ENCODE measurements at regions not wholly inside any gene's neighbourhood (a gene's known extent, or its start where the extent isn't known, plus 50 kb on each side); places are given as distances from the start of the nearest gene placed in this dataset.

DNA sequence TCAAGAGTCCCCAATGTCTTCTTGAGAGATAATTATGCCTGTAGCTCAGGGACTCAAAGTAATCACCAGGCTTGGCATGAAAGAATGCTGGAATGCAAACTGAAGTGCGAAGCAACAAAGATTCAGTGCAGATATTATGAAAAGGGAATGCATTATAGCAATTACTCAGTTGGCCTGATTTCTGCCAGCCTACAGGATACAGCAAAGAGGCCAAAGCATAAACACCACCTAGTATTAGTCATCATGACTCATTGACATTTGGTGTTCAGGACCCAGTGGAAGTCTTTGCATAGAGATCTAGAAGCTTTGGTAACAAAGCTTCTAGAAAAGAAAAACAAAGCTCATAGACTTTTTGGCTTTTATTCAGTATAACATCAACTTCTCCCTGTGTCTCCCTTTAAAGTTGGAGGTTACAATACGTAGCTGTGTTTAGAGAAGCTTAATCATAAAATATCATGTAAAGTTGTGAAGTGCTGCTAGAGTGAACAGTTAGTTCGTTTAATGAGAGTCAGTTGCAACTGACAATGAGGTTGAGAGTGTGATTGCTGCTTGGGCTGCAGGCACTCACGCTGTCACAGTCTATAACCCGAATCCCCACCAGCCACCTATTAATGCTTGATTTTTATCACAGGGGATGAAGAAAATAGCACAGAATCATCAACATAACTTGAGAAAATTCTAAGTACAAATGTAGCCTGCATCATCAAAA, 932.7 kb downstream of the TFAP2A start:
- H3K4me1 ChIP-seq, result no peaks in the 10 kb centered on the region
- H3K27me3 ChIP-seq, result no peaks in the 10 kb centered on the region
- H3K4me3 ChIP-seq, result no peak overlapping the region
- intact Hi-C loops (cut with DNase I), result no loop called here
- no peaks in the 10 kb centered on the region for H3K9me3 ChIP-seq
- WGBS, 2 donors, result 64 to 70% methylated on average over 5 of the region's 5 CpGs
- no peak for TF ChIP-seq CTCF (IDR thresholded peaks at IDR 0.05)
- no peak for DNase-seq
- H3K27ac ChIP-seq, result no peak overlapping the region
- no peak for ATAC-seq
- no peaks in the 10 kb centered on the region for H3K36me3 ChIP-seq

GRCh38 chr6:9481292-9482029, 933.4 kb downstream of the TFAP2A start:
- 53% methylated on average over 7 of the region's 7 CpGs for WGBS, 2 donors
- no peak overlapping the region for H3K27ac ChIP-seq
- no peaks in the 10 kb centered on the region for H3K4me1 ChIP-seq
- no peak overlapping the region for H3K4me3 ChIP-seq
- no peaks in the 10 kb centered on the region for H3K27me3 ChIP-seq
- no peaks in the 10 kb centered on the region for H3K9me3 ChIP-seq
- no peak for TF ChIP-seq CTCF (IDR thresholded peaks at IDR 0.05)
- H3K36me3 ChIP-seq, result no peaks in the 10 kb centered on the region
- ATAC-seq, result no peak
- intact Hi-C loops (cut with DNase I), result no loop called here
- no peak for DNase-seq

DNA sequence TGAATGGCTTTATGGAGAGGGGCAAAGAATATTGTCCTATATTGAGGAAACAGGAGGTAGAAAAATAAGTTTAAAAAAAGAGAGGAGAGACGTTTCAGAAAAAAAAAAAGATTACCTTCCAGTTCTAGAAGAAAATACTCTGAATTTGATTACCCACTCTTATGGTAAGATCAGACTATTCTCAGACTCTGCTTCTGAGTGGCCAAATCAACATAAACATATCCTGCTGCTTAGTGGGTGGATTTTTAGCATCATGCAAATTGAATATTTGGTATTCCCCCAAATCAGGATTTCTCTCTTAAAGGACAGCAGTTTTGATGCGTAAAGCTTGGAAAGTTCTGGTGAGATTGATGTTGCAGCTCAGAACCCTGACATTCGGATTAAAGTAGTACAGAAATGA, 946.6 kb downstream of the TFAP2A start:
- TF ChIP-seq CTCF (IDR thresholded peaks at IDR 0.05), result no peak
- Histone ChIP-seq H3K9me3 (no peaks in the 10 kb centered on the region), H3K36me3 (no peaks in the 10 kb centered on the region), H3K27ac (no peak overlapping the region), H3K4me3 (no peak overlapping the region), H3K27me3 (no peaks in the 10 kb centered on the region), H3K4me1 (no peaks in the 10 kb centered on the region)
- WGBS, 2 donors, result 72% methylated on average over 3 of the region's 3 CpGs
- intact Hi-C loops (cut with DNase I), result no loop called here
- ATAC-seq (no peak), DNase-seq (no peak)

- DNase-seq (no peak), ATAC-seq (no peak)
- no peak for TF ChIP-seq CTCF (IDR thresholded peaks at IDR 0.05)
- H3K4me1 ChIP-seq, result no peaks in the 10 kb centered on the region
- no peak overlapping the region for H3K4me3 ChIP-seq
- H3K27me3 ChIP-seq, result no peaks in the 10 kb centered on the region
- WGBS, 2 donors, result 80 to 81% methylated on average over 3 of the region's 3 CpGs
- H3K27ac ChIP-seq, result no peak overlapping the region
- no peaks in the 10 kb centered on the region for H3K36me3 ChIP-seq
- H3K9me3 ChIP-seq, result no peaks in the 10 kb centered on the region
- intact Hi-C loops (cut with DNase I), result no loop called here
Observed at GRCh38 chr6:9467741-9468140, 947.1 kb downstream of the TFAP2A start.
